ENCODE measurements at regions not wholly inside any gene's neighbourhood (a gene's known extent, or its start where the extent isn't known, plus 50 kb on each side); places are given as distances from the start of the nearest gene placed in this dataset.

GRCh38 chr1:213649373-213649772 lies 338.4 kb upstream of the PROX1 start:
- H3K9me3 ChIP-seq (ENCODE audit: insufficient read depth, low read length): no peaks in the 10 kb centered on the region
- TF ChIP-seq SUZ12 (IDR thresholded peaks at IDR 0.05; ENCODE audit: extremely low read depth, insufficient read depth, insufficient read length): no peak
- no peak for TF ChIP-seq YY1 (IDR thresholded peaks at IDR 0.05; ENCODE audit: insufficient read depth, insufficient read length)
- no peak for DNase-seq (ENCODE audit: low read depth, low spot score)
- no peaks in the 10 kb centered on the region for H3K36me3 ChIP-seq (ENCODE audit: insufficient read depth, insufficient read length, low read length)
- H3K27me3 ChIP-seq (ENCODE audit: insufficient read depth, insufficient read length): no peaks in the 10 kb centered on the region
- H3K4me1 ChIP-seq (ENCODE audit: insufficient read depth, insufficient read length): no peaks in the 10 kb centered on the region
- no peak overlapping the region for H3K4me3 ChIP-seq (ENCODE audit: insufficient read length, low read depth)
- no peak overlapping the region for H3K9ac ChIP-seq (ENCODE audit: insufficient read length, low read depth)

DNA sequence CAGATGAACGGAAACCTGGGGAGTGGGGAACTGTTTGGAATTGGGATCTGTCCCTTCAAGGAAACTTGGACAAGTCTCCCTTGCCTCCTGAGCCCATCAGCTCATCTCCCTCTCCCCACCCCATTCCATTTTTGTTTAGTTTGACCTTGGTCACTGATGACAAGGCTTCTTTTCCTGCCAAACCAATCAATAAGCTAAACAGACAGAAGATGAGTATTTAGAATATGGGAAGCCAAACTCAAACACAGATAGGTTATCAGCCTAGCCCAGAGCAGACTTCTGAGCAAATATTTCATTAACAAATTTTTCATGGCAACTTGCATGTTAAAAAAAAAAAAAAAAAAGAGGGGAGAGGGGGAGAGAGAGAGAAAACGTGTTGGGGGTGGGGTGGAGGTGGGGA lies 337.2 kb upstream of the PROX1 start:
- no peak overlapping the region for H3K4me3 ChIP-seq (ENCODE audit: insufficient read length, low read depth)
- H3K9ac ChIP-seq (ENCODE audit: insufficient read length, low read depth): no peak overlapping the region
- no peaks in the 10 kb centered on the region for H3K27me3 ChIP-seq (ENCODE audit: insufficient read depth, insufficient read length)
- no peak for TF ChIP-seq YY1 (IDR thresholded peaks at IDR 0.05; ENCODE audit: insufficient read depth, insufficient read length)
- TF ChIP-seq ZNF274 (IDR thresholded peaks at IDR 0.05; ENCODE audit: low read depth, low read length): no peak
- no peak for TF ChIP-seq SUZ12 (IDR thresholded peaks at IDR 0.05; ENCODE audit: extremely low read depth, insufficient read depth, insufficient read length)
- no peaks in the 10 kb centered on the region for H3K4me1 ChIP-seq (ENCODE audit: insufficient read depth, insufficient read length)
- no peaks in the 10 kb centered on the region for H3K9me3 ChIP-seq (ENCODE audit: insufficient read depth, low read length)
- DNase-seq (ENCODE audit: low read depth, low spot score): no peak
- no peaks in the 10 kb centered on the region for H3K36me3 ChIP-seq (ENCODE audit: insufficient read depth, insufficient read length, low read length)

GRCh38 chr1:213651077-213651476 lies 336.7 kb upstream of the PROX1 start:
- H3K9ac ChIP-seq (ENCODE audit: insufficient read length, low read depth): no peak overlapping the region
- H3K4me1 ChIP-seq (ENCODE audit: insufficient read depth, insufficient read length): no peaks in the 10 kb centered on the region
- H3K4me3 ChIP-seq (ENCODE audit: insufficient read length, low read depth): no peak overlapping the region
- H3K27me3 ChIP-seq (ENCODE audit: insufficient read depth, insufficient read length): no peaks in the 10 kb centered on the region
- no peak for TF ChIP-seq ZNF274 (IDR thresholded peaks at IDR 0.05; ENCODE audit: low read depth, low read length)
- no peak for TF ChIP-seq SUZ12 (IDR thresholded peaks at IDR 0.05; ENCODE audit: extremely low read depth, insufficient read depth, insufficient read length)
- no peak for TF ChIP-seq YY1 (IDR thresholded peaks at IDR 0.05; ENCODE audit: insufficient read depth, insufficient read length)
- DNase-seq (ENCODE audit: low read depth, low spot score): no peak
- H3K36me3 ChIP-seq (ENCODE audit: insufficient read depth, insufficient read length, low read length): no peaks in the 10 kb centered on the region
- H3K9me3 ChIP-seq (ENCODE audit: insufficient read depth, low read length): no peaks in the 10 kb centered on the region

DNA sequence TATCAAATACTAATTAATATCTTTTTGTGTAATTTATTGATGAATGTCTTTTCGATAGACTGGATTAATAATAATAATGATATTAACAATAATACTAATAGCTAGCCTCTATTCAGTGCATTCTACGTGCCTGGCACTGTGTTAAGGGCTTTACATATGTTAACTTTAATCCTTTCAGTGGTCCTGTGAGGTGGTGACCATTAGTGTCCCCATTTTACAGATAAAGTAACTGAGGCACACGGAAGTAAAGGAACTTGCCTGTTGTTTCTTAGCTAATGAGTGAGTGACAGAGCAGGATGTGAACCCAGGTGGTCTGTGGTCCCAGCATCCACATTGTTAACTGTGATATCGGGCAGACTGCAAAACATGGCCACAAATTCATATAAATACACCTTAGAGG lies 335.7 kb upstream of the PROX1 start:
- Histone ChIP-seq H3K27me3 (ENCODE audit: insufficient read depth, insufficient read length) (no peaks in the 10 kb centered on the region), H3K4me1 (ENCODE audit: insufficient read depth, insufficient read length) (peaks cover 2% of the 10 kb centered on the region), H3K4me3 (ENCODE audit: insufficient read length, low read depth) (no peak overlapping the region), H3K36me3 (ENCODE audit: insufficient read depth, insufficient read length, low read length) (no peaks in the 10 kb centered on the region), H3K9ac (ENCODE audit: insufficient read length, low read depth) (no peak overlapping the region), H3K9me3 (ENCODE audit: insufficient read depth, low read length) (no peaks in the 10 kb centered on the region)
- TF ChIP-seq YY1 (IDR thresholded peaks at IDR 0.05; ENCODE audit: insufficient read depth, insufficient read length) (no peak), ZNF274 (IDR thresholded peaks at IDR 0.05; ENCODE audit: low read depth, low read length) (no peak), SUZ12 (IDR thresholded peaks at IDR 0.05; ENCODE audit: extremely low read depth, insufficient read depth, insufficient read length) (no peak)
- DNase-seq (ENCODE audit: low read depth, low spot score): no peak

GRCh38 chr1:213656039-213656438 lies 331.7 kb upstream of the PROX1 start:
- peaks cover 2% of the 10 kb centered on the region for H3K4me1 ChIP-seq (ENCODE audit: insufficient read depth, insufficient read length)
- no peak overlapping the region for H3K9ac ChIP-seq (ENCODE audit: insufficient read length, low read depth)
- no peaks in the 10 kb centered on the region for H3K27me3 ChIP-seq (ENCODE audit: insufficient read depth, insufficient read length)
- H3K4me3 ChIP-seq (ENCODE audit: insufficient read length, low read depth): no peak overlapping the region
- no peak for TF ChIP-seq ZNF274 (IDR thresholded peaks at IDR 0.05; ENCODE audit: low read depth, low read length)
- TF ChIP-seq YY1 (IDR thresholded peaks at IDR 0.05; ENCODE audit: insufficient read depth, insufficient read length): no peak
- no peak for TF ChIP-seq SUZ12 (IDR thresholded peaks at IDR 0.05; ENCODE audit: extremely low read depth, insufficient read depth, insufficient read length)
- no peak for DNase-seq (ENCODE audit: low read depth, low spot score)
- no peaks in the 10 kb centered on the region for H3K36me3 ChIP-seq (ENCODE audit: insufficient read depth, insufficient read length, low read length)
- no peaks in the 10 kb centered on the region for H3K9me3 ChIP-seq (ENCODE audit: insufficient read depth, low read length)

DNA sequence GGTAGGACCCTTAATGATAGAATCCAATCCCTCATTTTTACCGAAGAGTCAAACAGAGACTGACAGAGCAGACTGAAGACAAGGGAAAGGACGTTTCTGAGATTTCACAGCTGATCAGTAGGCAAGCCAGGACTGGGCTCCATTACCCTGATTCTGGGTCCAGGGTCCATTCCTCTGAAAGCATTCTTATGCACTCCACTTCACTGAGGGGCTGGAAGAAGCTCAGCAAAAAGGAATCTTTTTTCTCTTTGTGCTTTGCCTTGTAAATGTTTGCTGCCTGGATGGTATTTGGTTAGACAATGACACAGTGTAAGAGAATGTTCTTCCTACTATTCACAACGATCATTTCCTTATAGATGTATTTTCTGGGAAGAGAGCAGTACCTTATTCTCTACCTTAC lies 331.3 kb upstream of the PROX1 start:
- Histone ChIP-seq H3K36me3 (ENCODE audit: insufficient read depth, insufficient read length, low read length) (no peaks in the 10 kb centered on the region), H3K9ac (ENCODE audit: insufficient read length, low read depth) (no peak overlapping the region), H3K4me1 (ENCODE audit: insufficient read depth, insufficient read length) (peaks cover 2% of the 10 kb centered on the region), H3K9me3 (ENCODE audit: insufficient read depth, low read length) (no peaks in the 10 kb centered on the region), H3K27me3 (ENCODE audit: insufficient read depth, insufficient read length) (no peaks in the 10 kb centered on the region), H3K4me3 (ENCODE audit: insufficient read length, low read depth) (no peak overlapping the region)
- TF ChIP-seq ZNF274 (IDR thresholded peaks at IDR 0.05; ENCODE audit: low read depth, low read length) (no peak), SUZ12 (IDR thresholded peaks at IDR 0.05; ENCODE audit: extremely low read depth, insufficient read depth, insufficient read length) (no peak), YY1 (IDR thresholded peaks at IDR 0.05; ENCODE audit: insufficient read depth, insufficient read length) (no peak)
- DNase-seq (ENCODE audit: low read depth, low spot score): no peak

- H3K9me3 ChIP-seq (ENCODE audit: insufficient read depth, low read length): no peaks in the 10 kb centered on the region
- no peak for TF ChIP-seq ZNF274 (IDR thresholded peaks at IDR 0.05; ENCODE audit: low read depth, low read length)
- no peak for TF ChIP-seq YY1 (IDR thresholded peaks at IDR 0.05; ENCODE audit: insufficient read depth, insufficient read length)
- no peak for TF ChIP-seq SUZ12 (IDR thresholded peaks at IDR 0.05; ENCODE audit: extremely low read depth, insufficient read depth, insufficient read length)
- H3K27me3 ChIP-seq (ENCODE audit: insufficient read depth, insufficient read length): no peaks in the 10 kb centered on the region
- H3K36me3 ChIP-seq (ENCODE audit: insufficient read depth, insufficient read length, low read length): no peaks in the 10 kb centered on the region
- no peak for DNase-seq (ENCODE audit: low read depth, low spot score)
- peaks cover 2% of the 10 kb centered on the region for H3K4me1 ChIP-seq (ENCODE audit: insufficient read depth, insufficient read length)
- H3K4me3 ChIP-seq (ENCODE audit: insufficient read length, low read depth): no peak overlapping the region
- H3K9ac ChIP-seq (ENCODE audit: insufficient read length, low read depth): no peak overlapping the region
Observed at GRCh38 chr1:213657013-213657412, 330.8 kb upstream of the PROX1 start.

- Histone ChIP-seq H3K9ac (ENCODE audit: insufficient read length, low read depth) (no peak overlapping the region), H3K4me1 (ENCODE audit: insufficient read depth, insufficient read length) (peaks cover 2% of the 10 kb centered on the region), H3K27me3 (ENCODE audit: insufficient read depth, insufficient read length) (no peaks in the 10 kb centered on the region), H3K9me3 (ENCODE audit: insufficient read depth, low read length) (no peaks in the 10 kb centered on the region), H3K36me3 (ENCODE audit: insufficient read depth, insufficient read length, low read length) (no peaks in the 10 kb centered on the region), H3K4me3 (ENCODE audit: insufficient read length, low read depth) (no peak overlapping the region)
- DNase-seq (ENCODE audit: low read depth, low spot score): no peak
- TF ChIP-seq SUZ12 (IDR thresholded peaks at IDR 0.05; ENCODE audit: extremely low read depth, insufficient read depth, insufficient read length) (no peak), YY1 (IDR thresholded peaks at IDR 0.05; ENCODE audit: insufficient read depth, insufficient read length) (no peak), ZNF274 (IDR thresholded peaks at IDR 0.05; ENCODE audit: low read depth, low read length) (no peak)
Observed at GRCh38 chr1:213657879-213658278, 329.9 kb upstream of the PROX1 start.
